Lower leg skin (tissue), 4 donors: ENCODE measurements at regions not wholly inside any gene's neighbourhood (a gene's known extent, or its start where the extent isn't known, plus 50 kb on each side); places are given as distances from the start of the nearest gene placed in this dataset.

ENCODE experiments used
- DNase-seq, 2 donors: peaks; one replicate each; pipeline ENCODE4 v3.0.0-alpha.2; 2019; ENCODE audit warnings: low spot score in 2 of 2
- H3K4me3 ChIP-seq: fragments of 200-600 bp; sonication (generic); 2 replicates; pipeline ENCODE4 v1.5.1; 2017; ENCODE audit warnings: mild to moderate bottlenecking, low read depth; ENCODE audit not compliant: poor library complexity, severe bottlenecking
- POLR2A ChIP-seq, 2 donors: fragments of 450-650 bp; IDR thresholded peaks; one replicate each; pipeline ENCODE4 v1.6.1; 2016 to 2017; ENCODE audit warnings: antibody characterized with exemption in 2 of 2, mild to moderate bottlenecking in 1 of 2, moderate library complexity in 1 of 2
- WGBS, 2 donors: methylation state at CpG; one replicate each; pipeline ENCODE4 v1.1.5; 2018; 5-methylcytosine and 5-hydroxymethylcytosine counted together
- intact Hi-C: fragments of 100-400 bp; cut with DNase I; formaldehyde crosslinking; loops from one replicate; pipeline ENCODE4 v1.15.0; 2023; ENCODE audit warnings: low total_unique reads
- TF ChIP-seq, protein P1 (sequence below), 3 donors: fragments of 450-650 bp; IDR thresholded peaks; one replicate each; pipeline ENCODE4 v1.5.1; 2016; ENCODE audit warnings: antibody characterized with exemption in 3 of 3, mild to moderate bottlenecking in 3 of 3, moderate library complexity in 2 of 3

DNA sequence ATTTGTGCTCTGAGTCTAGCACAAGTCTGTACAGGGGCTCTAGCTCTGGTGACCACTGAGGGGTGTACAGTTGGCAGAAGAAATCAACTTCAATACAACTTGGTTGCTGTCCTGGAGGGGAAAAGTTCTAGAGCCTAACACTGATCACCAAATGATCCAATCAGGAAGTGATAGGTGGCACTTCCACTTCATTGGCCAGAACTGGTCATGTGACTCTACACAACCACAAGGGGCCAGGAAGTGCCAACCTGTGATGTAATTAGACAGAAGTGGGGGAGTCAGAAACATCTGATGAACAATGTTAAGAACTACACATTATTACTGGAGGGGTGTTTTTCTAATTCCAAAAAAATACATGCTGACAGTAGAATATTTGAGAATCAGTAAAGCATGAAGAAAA, 401.6 kb downstream of the VRK1 start:
- H3K4me3 ChIP-seq, result no peak overlapping the region
- TF ChIP-seq POLR2A (IDR thresholded peaks at IDR 0.05), result no peak
- TF ChIP-seq, protein P1, sequence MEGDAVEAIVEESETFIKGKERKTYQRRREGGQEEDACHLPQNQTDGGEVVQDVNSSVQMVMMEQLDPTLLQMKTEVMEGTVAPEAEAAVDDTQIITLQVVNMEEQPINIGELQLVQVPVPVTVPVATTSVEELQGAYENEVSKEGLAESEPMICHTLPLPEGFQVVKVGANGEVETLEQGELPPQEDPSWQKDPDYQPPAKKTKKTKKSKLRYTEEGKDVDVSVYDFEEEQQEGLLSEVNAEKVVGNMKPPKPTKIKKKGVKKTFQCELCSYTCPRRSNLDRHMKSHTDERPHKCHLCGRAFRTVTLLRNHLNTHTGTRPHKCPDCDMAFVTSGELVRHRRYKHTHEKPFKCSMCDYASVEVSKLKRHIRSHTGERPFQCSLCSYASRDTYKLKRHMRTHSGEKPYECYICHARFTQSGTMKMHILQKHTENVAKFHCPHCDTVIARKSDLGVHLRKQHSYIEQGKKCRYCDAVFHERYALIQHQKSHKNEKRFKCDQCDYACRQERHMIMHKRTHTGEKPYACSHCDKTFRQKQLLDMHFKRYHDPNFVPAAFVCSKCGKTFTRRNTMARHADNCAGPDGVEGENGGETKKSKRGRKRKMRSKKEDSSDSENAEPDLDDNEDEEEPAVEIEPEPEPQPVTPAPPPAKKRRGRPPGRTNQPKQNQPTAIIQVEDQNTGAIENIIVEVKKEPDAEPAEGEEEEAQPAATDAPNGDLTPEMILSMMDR (IDR thresholded peaks at IDR 0.05), result no peak
- intact Hi-C loops, result no loop called here
- no peak for DNase-seq

DNA sequence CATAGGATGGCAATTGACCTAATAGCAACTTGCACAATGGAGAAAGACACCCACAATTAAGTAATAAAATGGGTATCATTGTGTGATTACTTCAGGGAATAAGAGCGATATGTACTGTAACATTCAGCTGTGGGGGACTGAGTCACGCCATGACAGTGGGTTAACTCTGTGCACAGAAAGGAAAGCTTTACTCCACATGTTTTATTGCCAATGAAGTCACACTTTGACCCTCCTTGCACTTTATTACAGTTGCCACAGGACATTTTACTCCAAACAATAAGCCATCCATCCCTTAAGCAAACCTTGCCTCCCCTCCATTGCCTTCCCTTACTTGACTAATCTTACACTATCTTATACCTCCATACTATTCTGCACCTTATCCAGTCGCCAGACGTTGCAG, 403.1 kb downstream of the VRK1 start:
- WGBS, 2 donors, result 87 to 91% methylated on average over 4 of the region's 4 CpGs
- DNase-seq, result no peak
- no peak overlapping the region for H3K4me3 ChIP-seq
- intact Hi-C loops, result no loop called here
- TF ChIP-seq, protein P1 (IDR thresholded peaks at IDR 0.05), result no peak
- no peak for TF ChIP-seq POLR2A (IDR thresholded peaks at IDR 0.05)

DNA sequence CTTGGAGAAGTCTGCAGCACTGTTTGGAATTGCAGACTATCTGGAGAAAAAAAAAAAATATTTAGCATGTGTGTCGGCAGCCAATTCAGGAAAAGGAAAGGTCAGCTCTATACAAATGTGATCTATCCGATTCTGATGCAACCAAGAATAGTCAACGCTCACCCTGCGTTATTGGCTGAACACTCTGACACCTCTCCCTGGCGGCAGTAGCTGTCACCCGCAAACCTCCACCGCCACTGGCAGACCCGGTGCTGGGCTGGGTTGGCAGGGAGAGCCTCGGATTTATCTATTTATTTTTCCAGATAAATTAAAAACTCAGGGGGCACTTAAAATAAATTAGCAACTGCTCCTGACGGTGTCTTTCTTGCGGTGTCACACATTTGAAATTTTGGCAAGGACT, 409.7 kb downstream of the VRK1 start:
- DNase-seq, result no peak
- WGBS, 2 donors, result 67 to 70% methylated on average over 11 of the region's 11 CpGs
- intact Hi-C loops, result no loop called here
- TF ChIP-seq POLR2A (IDR thresholded peaks at IDR 0.05), result no peak
- TF ChIP-seq, protein P1 (IDR thresholded peaks at IDR 0.05), result no peak
- no peak overlapping the region for H3K4me3 ChIP-seq

DNA sequence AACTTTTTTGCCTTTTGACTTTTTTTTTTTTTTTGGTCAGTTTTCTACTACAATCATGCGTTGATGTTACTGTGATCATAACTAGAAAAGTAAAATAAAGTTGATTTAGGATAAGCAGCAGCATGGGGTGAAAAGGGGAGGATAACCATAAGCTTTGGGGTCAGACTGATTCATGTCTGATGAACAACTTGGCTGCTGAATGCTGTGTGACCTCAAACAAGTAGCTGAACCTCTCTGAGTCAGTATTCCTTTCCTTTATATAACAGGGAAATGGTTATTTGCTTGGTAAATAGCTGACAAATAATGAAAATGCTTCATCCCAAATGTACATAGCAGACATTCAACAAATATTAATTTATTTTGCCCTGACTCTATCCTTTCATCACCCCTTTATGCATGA, 413.0 kb downstream of the VRK1 start:
- no peak overlapping the region for H3K4me3 ChIP-seq
- WGBS, 2 donors, result 92 to 96% methylated on average over 1 of the region's 1 CpG
- intact Hi-C loops, result no loop called here
- DNase-seq, result no peak
- no peak for TF ChIP-seq POLR2A (IDR thresholded peaks at IDR 0.05)
- TF ChIP-seq, protein P1 (IDR thresholded peaks at IDR 0.05), result no peak

DNA sequence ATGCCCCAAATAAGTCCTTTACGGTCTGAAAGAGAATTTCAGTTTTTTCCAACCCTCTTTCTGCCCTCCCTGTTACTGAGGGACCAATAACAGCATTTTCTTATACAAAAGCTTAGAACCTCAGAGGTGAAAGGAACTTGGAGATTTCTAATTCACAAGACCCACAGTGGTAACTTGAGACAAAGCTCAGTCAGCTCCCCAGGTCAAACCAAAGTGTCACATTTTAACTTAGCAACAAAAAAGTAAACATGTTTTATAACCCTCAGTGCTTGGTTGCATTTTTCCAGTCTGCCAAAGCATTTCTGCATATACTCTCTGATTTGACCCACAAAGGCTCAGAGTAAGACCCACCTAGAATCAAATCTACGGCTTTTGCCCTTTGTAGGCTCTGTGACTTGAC, 415.2 kb downstream of the VRK1 start:
- H3K4me3 ChIP-seq, result no peak overlapping the region
- WGBS, 2 donors, result 94 to 95% methylated on average over 2 of the region's 2 CpGs
- DNase-seq, result no peak
- intact Hi-C loops, result no loop called here
- TF ChIP-seq POLR2A (IDR thresholded peaks at IDR 0.05), result no peak
- TF ChIP-seq, protein P1 (IDR thresholded peaks at IDR 0.05), result no peak

DNA sequence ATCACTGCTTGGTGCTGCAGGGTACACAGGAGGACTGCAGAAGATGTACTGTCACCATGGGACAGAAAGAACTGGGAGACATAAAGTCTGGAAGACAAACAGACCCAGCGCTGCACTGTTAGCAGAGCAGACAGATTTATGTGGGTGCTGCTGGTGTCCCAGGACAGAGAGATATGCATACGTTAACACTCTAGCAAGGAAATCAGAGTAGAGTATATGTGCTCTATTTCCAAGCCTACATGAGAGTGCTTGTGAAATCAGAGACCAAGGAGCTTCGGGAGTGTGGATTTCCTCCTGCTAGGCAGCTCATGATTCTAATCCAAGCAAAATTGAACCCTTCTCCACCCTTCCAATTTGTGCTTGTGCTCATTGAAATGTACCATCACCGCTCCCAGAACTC, 416.5 kb downstream of the VRK1 start:
- no peak overlapping the region for H3K4me3 ChIP-seq
- WGBS, 2 donors, result 76 to 78% methylated on average over 4 of the region's 4 CpGs
- no peak for TF ChIP-seq POLR2A (IDR thresholded peaks at IDR 0.05)
- TF ChIP-seq, protein P1 (IDR thresholded peaks at IDR 0.05), result no peak
- intact Hi-C loops, result no loop called here
- no peak for DNase-seq
